HG03045 (cell line): ENCODE measurements at regions not wholly inside any gene's neighbourhood (a gene's known extent, or its start where the extent isn't known, plus 50 kb on each side); places are given as distances from the start of the nearest gene placed in this dataset.
"Not testable (repeated sequence)": the region's sequence is repeated elsewhere in the genome, so short reads cannot be mapped to it uniquely, and the experiment has no call there.

Experiments used
- ATAC-seq: cut with Tn5 transposase; IDR thresholded peaks from one replicate; pipeline ENCODE4 v1.9.1; 2021; ENCODE audit warnings: mild to moderate bottlenecking, moderate library complexity; ENCODE audit not compliant: unreplicated experiment

DNA sequence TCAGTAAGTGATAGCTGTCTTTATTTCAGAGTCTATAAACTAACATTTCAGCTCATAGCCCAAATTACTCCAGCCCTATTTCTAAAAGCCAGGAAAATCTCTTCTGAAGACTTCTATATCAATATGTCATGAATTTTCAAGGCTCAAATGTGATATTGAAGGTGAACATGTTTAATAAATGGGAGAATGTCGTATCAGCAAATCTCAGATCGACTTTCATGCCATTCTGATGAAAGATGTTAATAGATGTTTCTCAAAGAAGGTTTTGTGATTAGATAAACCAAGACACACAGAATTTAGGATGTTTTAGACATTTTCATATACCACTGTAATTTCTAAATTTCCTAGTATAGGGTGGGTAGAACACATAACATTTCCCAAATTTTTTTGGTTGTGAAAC, 380.6 kb downstream of the ARL4A start:
- ATAC-seq, result no peak

DNA sequence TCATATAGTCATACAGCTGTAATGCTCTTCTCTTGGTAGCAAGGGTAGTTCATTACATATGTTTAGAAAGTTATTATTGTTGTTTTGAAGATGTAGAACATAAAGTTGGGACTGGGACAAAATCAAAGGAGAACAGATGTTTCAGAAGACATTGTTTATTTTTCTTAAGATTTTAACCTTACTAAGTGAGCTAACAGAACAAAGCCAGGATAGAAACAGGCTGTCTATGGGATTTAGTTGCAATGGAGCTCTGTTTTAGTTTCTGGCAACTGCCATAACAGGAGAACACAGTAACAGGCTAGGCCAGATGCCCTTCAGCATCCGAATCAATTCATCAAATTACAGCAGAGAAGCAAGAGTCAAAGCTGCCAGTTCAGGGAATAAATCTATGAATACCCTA, 382.4 kb downstream of the ARL4A start:
- no peak for ATAC-seq

GRCh38 chr7:13072014-13072413, 384.6 kb downstream of the ARL4A start:
- ATAC-seq, result no peak

DNA sequence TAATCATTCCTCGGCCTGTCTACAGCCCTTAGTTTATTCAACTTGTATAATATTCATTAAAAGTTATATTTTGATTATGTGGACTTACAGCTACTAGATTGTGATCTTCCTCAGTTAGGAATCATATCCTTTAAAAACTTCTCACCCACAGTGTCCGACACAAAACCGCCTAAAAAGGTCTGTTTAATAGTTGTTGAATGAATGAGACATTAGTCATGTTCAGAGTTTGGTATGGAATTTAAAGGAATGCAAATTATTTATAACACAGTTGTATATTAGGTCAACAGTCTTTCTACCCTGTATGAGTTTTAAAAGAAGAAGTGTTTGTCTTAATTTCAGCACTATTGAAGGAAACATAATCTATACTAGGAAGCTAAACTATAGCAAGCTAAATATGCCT, 390.0 kb downstream of the ARL4A start:
- ATAC-seq, result no peak

DNA sequence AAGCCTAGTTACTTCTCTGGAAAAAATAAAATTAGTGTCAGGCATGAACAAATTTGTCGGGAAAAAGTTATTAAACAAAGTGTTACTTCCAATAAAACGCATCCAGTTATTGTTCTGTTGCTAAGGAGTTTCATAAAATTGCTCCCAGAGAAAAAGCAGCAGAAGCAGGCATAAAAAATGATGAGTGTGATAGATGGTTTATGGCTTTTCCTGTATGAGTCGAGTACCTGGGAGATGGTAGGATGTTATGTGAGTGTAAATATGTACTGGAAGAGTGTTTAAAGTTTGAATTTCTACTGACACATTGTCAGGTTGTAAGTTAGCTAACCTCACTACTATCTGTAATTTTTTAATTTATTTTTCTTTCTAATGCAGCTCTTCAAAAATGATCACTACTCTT, 390.7 kb downstream of the ARL4A start:
- no peak for ATAC-seq

GRCh38 chr7:13090959-13091358, 403.5 kb downstream of the ARL4A start:
- ATAC-seq, result no peak

- ATAC-seq, result no peak
Measured at GRCh38 chr7:13091974-13092707, 404.7 kb downstream of the ARL4A start.

DNA sequence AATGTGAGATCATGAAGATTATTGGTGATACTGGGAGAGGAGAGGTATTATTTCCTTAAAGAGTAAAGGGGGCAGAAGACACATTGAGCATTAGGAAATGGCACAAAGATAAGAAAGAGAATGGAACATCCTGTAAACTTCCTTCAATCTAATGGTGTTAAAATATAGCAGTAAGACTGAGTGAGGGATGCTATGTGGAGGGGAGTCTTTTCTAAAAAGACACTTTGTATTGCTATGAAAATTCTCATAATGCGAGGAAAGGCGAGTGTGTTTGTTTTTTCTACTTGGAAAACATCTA, 405.2 kb downstream of the ARL4A start:
- no peak for ATAC-seq

DNA sequence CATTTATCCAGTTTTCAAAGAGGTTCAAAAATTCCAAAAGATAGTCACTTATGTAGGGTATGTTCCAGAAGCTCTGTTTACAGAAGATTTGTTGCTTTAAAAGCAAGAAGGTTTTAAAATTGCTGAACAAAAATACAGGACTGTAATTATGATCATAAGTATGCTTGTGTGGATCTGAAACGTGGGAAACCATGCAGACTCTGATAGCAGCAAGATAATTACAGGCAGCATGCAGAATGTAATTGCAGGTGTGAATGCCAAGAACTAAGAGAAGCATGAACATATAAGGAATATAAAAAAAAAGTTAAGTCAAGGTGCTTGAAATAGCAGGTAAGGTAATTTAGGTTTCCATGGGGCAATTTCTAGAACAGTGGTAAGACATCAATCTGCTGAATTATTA, 405.7 kb downstream of the ARL4A start:
- no peak for ATAC-seq

GRCh38 chr7:13097499-13097898, 410.1 kb downstream of the ARL4A start:
- no peak for ATAC-seq

- no peak for ATAC-seq
Measured at GRCh38 chr7:13098161-13098560, 410.7 kb downstream of the ARL4A start.

DNA sequence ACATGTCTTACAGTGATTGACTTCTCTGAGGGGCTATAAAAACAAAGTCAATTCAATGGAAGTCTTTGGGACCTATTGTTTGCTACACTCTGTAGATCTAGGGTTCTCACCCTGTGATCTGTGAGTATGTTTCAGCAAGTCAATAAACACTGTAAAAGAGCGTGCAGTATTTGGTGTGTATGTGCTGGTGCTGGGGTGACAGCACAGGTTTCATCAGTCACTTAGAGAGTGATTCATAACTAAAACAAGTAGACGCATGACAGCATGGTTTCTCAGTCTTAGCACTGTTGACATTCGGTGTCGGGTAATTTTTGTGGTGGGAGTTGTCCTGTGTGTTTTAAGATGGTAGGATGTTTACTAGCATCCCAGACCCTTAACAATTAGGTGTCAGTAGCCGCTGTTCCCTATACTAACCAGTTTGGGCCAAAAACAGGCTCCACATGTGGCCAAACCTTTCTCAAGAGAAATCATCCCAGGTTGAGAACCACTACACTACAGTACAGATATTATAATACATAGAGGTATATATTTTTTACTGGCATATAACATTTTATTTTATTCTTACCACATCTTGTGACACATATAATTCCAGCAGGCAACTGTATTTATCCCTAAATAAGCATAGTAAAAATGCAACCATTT, 411.8 kb downstream of the ARL4A start:
- ATAC-seq, result peak; percentile 75

- ATAC-seq, result no peak
Measured at GRCh38 chr7:13104128-13104527, 416.7 kb downstream of the ARL4A start.

- ATAC-seq, result no peak
Measured at GRCh38 chr7:13105209-13105608, 417.8 kb downstream of the ARL4A start.

- ATAC-seq, result no peak
Measured at GRCh38 chr7:13106513-13106912, 419.1 kb downstream of the ARL4A start.

DNA sequence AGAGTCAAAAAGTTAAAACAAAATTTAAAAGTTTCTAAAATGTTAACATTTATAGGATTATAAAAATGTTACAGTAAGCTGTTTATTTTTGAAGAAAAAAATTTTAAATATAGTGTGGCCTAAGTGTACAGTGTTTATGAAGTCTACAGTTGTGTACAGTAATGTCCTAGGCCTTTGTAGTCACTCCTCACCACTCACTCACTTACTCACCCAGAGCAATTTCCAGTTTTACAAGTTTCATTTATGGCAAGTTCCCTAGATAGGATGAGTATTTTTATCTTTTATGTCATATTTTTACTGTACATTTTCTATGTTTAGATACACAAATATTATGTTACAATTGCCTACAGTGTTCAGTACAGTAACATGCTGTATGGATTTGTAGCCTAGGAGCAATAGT, 419.9 kb downstream of the ARL4A start:
- no peak for ATAC-seq

GRCh38 chr7:13108061-13108460, 420.6 kb downstream of the ARL4A start:
- ATAC-seq, result no peak

DNA sequence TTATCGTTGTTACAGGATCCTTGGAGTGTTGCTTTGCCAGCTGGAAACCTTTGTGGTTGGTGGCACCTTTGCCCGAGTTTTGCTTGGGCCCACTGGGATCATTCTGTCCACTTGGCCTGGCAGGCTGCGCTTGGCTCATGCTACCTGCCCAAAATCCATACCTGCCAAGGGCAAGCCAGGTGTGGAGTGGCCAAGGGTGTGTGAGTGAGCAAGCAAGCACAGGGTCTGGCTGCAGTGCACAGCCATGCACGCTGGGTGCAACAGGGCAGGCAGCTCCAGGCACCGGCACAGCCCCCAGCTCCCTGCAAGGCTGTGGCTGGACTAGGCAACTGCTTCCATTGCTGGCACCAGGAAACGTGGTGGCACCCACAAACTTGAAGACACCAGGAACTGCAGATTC, 421.8 kb downstream of the ARL4A start:
- no peak for ATAC-seq

- ATAC-seq, result no peak
Measured at GRCh38 chr7:13110107-13110506, 422.7 kb downstream of the ARL4A start.

DNA sequence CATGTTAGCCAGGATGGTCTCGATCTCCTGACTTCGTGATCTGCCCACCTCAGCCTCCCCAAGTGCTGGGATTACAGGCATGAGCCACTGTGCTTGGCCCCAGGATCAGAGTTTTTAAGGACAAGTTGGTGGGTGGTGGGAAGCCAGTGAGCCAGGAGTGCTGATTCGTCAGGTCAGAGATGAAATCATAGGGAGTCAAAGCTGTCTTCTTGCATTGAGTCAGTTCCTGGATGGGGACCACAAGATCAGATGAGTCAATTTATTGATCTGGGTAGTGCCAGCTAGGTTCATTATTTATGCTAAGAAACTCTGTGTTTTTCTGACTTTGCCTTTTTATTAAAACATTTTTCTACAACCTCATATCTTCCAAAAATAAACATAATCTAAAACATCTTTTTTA, 423.8 kb downstream of the ARL4A start:
- ATAC-seq, result no peak

- ATAC-seq, result not testable (repeated sequence)
Measured at GRCh38 chr7:13114240-13114639, 426.8 kb downstream of the ARL4A start.

DNA sequence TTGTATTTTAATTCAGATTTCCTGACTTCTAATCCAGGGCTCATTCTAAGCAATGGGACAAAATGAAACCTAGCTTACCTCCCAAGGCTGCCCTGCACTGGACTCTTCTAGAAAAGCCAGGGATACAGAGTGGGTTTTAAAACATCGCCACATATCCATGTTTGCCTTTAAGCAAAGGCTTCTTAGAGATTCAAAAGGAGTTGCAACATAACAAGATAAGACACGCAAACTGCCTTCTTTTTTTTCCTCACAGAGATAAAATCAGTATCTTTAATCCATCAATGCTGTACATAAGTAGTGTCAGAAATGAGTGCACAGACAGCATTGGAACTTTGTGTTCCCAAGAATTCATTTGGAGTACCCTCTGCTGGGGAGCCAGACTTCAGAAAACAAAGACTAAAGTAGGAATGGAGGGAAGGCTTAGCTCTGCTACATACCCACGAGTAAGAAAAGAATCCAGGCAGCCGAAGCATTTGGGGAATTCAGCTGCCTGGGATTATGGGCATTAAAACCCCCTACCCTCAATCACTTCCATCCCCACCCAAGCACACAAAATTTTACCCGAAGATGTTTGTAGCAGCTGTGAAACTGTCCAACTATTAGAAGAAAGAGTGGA, 427.8 kb downstream of the ARL4A start:
- no peak for ATAC-seq

DNA sequence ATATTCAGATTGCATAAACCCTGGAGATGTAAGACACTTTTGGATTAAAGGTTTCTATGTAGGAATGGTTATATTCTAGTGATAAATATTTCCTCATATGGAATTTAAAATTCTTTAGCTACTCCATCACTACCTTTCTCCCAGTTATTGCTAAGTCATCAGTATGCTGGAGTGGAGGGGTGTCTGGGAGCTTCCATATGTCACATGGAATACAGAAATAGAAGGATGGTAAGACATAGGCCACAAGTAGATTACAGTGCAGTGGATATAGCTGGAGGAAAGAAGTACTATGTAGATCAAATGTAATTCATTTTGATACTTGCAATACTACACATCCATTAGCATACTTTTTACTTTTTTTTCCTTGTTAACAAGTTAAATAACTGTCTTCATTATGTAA, 428.4 kb downstream of the ARL4A start:
- ATAC-seq, result no peak
